ENCODE measurements at regions not wholly inside any gene's neighbourhood (a gene's known extent, or its start where the extent isn't known, plus 50 kb on each side); places are given as distances from the start of the nearest gene placed in this dataset.

DNA sequence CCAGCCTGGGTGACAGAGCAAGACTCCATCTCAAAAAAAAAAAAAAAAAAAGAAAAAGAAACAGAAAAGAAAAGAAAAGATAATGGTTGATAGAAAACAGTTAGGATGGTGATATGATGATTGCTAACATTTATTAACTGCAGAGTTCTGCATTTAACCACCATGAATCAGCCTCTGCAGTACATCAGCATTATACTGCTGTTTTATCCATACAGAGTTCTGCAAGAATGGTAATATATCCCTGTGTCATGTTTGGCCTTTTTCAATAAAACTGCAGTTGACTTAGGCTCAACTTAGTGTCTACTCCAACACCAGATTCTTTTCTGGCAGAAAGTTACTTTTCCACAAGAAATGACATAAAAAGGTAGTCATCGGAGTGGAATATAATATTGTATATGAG lies 62.6 kb downstream of the DUSP6 start:
- Histone ChIP-seq H3K36me3 (ENCODE audit: control insufficient read depth, insufficient read depth, low read length) (no peaks in the 10 kb centered on the region), H3K27me3 (ENCODE audit: control insufficient read depth, insufficient read depth, low read length) (no peaks in the 10 kb centered on the region), H3K4me3 (ENCODE audit: low read depth, low read length) (no peak overlapping the region)
- TF ChIP-seq, protein P1, sequence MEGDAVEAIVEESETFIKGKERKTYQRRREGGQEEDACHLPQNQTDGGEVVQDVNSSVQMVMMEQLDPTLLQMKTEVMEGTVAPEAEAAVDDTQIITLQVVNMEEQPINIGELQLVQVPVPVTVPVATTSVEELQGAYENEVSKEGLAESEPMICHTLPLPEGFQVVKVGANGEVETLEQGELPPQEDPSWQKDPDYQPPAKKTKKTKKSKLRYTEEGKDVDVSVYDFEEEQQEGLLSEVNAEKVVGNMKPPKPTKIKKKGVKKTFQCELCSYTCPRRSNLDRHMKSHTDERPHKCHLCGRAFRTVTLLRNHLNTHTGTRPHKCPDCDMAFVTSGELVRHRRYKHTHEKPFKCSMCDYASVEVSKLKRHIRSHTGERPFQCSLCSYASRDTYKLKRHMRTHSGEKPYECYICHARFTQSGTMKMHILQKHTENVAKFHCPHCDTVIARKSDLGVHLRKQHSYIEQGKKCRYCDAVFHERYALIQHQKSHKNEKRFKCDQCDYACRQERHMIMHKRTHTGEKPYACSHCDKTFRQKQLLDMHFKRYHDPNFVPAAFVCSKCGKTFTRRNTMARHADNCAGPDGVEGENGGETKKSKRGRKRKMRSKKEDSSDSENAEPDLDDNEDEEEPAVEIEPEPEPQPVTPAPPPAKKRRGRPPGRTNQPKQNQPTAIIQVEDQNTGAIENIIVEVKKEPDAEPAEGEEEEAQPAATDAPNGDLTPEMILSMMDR (IDR thresholded peaks at IDR 0.05; ENCODE audit: insufficient read depth, low read length, poor library complexity, severe bottlenecking) = no peak
- no peak for DNase-seq (ENCODE audit: low read depth)

DNA sequence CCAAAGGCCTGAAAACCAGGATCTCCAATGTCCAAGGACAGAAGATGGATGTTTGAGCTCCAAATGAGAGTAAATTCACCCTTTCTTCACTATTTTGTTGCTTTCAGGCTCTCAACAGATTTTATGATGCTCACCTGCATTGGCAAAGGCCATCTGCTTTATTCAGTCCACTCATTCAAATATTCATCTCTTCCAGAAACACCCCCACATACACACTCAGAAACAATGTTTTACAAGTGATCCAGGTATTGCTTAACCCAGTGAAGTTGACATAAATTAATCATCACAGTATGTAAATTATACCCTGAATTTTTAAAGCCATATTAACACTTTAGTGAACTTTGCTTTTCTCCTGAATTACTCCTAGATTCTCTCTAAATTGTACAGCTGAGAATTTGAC lies 63.3 kb downstream of the DUSP6 start:
- TF ChIP-seq, protein P1 (IDR thresholded peaks at IDR 0.05; ENCODE audit: insufficient read depth, low read length, poor library complexity, severe bottlenecking) = no peak
- no peak overlapping the region for H3K4me3 ChIP-seq (ENCODE audit: low read depth, low read length)
- DNase-seq (ENCODE audit: low read depth) = no peak
- H3K27me3 ChIP-seq (ENCODE audit: control insufficient read depth, insufficient read depth, low read length) = no peaks in the 10 kb centered on the region
- no peaks in the 10 kb centered on the region for H3K36me3 ChIP-seq (ENCODE audit: control insufficient read depth, insufficient read depth, low read length)

DNA sequence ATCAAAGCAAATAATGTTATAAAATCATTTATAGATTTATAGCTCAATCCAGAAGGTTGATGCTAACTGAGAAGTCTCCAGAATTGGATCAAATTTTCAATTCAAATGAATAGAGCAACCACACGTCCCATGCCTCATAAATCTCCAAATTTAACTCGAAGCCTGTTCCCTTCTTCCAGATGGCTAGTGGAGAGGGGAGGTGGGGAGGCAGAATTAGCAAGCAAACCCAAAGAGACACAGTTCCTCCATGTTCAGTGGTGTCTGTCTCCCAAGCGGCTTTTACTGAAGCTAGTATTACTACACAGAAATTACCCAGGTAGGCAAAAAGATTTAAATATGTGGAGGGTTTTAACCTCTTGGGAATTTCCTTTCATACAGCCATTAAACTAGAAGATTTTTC lies 65.8 kb downstream of the DUSP6 start:
- Histone ChIP-seq H3K36me3 (ENCODE audit: control insufficient read depth, insufficient read depth, low read length) (no peaks in the 10 kb centered on the region), H3K27me3 (ENCODE audit: control insufficient read depth, insufficient read depth, low read length) (no peaks in the 10 kb centered on the region), H3K4me3 (ENCODE audit: low read depth, low read length) (no peak overlapping the region)
- TF ChIP-seq, protein P1 (IDR thresholded peaks at IDR 0.05; ENCODE audit: insufficient read depth, low read length, poor library complexity, severe bottlenecking) = no peak
- DNase-seq (ENCODE audit: low read depth) = no peak

DNA sequence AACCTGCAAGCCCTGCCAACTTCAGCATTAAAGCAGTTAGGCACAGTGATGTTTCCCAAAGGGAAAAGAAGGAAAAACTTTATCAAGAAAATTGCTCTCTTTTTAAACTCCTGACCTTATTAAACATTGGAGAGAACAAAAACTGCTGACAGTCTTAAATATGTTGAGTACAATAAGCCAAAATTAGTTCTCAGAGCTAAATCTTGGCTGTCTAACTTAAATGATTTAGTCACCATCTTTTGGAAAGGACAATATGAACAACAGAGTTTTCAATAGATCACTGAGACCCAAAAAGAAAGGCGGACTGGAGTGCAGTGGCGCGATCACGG lies 70.8 kb downstream of the DUSP6 start:
- no peak overlapping the region for H3K4me3 ChIP-seq (ENCODE audit: low read depth, low read length)
- TF ChIP-seq, protein P1 (IDR thresholded peaks at IDR 0.05; ENCODE audit: insufficient read depth, low read length, poor library complexity, severe bottlenecking) = no peak
- no peak for DNase-seq (ENCODE audit: low read depth)
- no peaks in the 10 kb centered on the region for H3K36me3 ChIP-seq (ENCODE audit: control insufficient read depth, insufficient read depth, low read length)
- H3K27me3 ChIP-seq (ENCODE audit: control insufficient read depth, insufficient read depth, low read length) = no peaks in the 10 kb centered on the region

GRCh38 chr12:89280833-89281538 lies 71.3 kb downstream of the DUSP6 start:
- Histone ChIP-seq H3K36me3 (ENCODE audit: control insufficient read depth, insufficient read depth, low read length) (no peaks in the 10 kb centered on the region), H3K4me3 (ENCODE audit: low read depth, low read length) (no peak overlapping the region), H3K27me3 (ENCODE audit: control insufficient read depth, insufficient read depth, low read length) (no peaks in the 10 kb centered on the region)
- TF ChIP-seq, protein P1 (IDR thresholded peaks at IDR 0.05; ENCODE audit: insufficient read depth, low read length, poor library complexity, severe bottlenecking) = no peak
- no peak for DNase-seq (ENCODE audit: low read depth)

- H3K36me3 ChIP-seq (ENCODE audit: control insufficient read depth, insufficient read depth, low read length) = no peaks in the 10 kb centered on the region
- TF ChIP-seq, protein P1 (IDR thresholded peaks at IDR 0.05; ENCODE audit: insufficient read depth, low read length, poor library complexity, severe bottlenecking) = no peak
- no peak for DNase-seq (ENCODE audit: low read depth)
- H3K4me3 ChIP-seq (ENCODE audit: low read depth, low read length) = no peak overlapping the region
- H3K27me3 ChIP-seq (ENCODE audit: control insufficient read depth, insufficient read depth, low read length) = no peaks in the 10 kb centered on the region
Observed at GRCh38 chr12:89279499-89279898, 72.8 kb downstream of the DUSP6 start.

Measured in kidney epithelial cell (primary cell).